ENCODE measurements at regions not wholly inside any gene's neighbourhood (a gene's known extent, or its start where the extent isn't known, plus 50 kb on each side); places are given as distances from the start of the nearest gene placed in this dataset.

DNA sequence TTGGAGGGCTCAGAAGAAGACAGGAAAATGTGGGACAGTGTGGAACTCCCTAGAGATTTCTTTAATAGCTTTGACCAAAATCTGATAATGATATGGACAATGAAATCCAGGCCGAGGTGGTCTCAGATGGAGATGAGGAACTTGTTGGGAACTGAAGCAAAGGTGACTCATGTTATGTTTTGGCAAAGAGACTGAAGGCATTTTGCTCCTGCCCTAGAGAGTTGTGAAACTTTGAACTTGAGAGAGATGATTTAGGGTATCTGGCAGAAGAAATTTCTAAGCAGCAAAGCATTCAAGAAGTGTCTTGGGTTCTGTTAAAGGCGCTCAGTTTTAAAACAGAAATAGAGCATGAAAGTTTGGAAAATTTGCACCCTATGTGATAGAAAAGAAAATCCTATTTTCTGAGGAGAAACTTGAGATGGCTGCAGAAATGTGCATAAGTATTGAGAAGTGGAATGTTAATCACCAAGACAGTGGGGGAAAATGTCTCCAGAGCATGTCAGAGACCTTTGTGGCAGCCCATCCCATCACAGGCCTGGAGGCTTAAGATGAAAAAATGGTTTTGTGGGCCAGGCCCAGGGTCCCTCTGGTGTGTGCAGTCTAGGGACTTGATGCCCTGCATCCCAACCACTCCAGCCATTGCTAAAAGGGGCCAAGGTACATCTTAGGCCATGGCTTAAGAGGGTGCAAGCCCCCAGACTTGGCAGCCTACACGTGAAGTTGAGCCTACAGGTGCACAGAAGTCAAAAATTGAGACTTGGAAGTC, 463.7 kb upstream of the TLE4 start:
- no peaks in the 10 kb centered on the region for H4K20me1 ChIP-seq
- TF ChIP-seq Cebpa-rat (IDR thresholded peaks at IDR 0.05) = no peak
- H3K4me2 ChIP-seq = no peak overlapping the region
- peaks cover 18% of the 10 kb centered on the region for H3K9me3 ChIP-seq
- no peaks in the 10 kb centered on the region for H3K27me3 ChIP-seq
- no peak overlapping the region for H3K27ac ChIP-seq
- no peaks in the 10 kb centered on the region for H3K36me3 ChIP-seq
- no peak overlapping the region for H3K4me3 ChIP-seq
- H3K4me1 ChIP-seq = no peaks in the 10 kb centered on the region
- no peak overlapping the region for H3K9ac ChIP-seq

DNA sequence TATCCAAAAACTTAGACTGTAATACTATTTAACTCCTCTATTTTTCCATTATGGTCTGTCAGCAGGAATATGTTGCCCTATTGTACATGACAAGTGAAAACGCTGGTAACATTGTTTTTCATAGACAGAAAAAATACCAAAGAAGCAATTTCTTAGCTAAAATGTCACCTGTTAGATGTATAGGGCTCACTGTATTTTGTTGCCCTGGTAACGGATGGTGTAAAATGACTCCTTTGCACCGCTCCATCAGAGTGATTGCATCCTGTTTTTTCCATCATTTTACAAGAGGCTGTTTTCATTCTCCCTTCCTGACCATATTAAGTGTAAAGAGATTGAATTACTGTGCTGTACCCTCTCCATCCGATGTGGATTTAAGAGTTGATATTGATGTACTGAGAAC, 460.1 kb upstream of the TLE4 start:
- Histone ChIP-seq H3K9me3 (peaks cover 18% of the 10 kb centered on the region), H3K4me3 (no peak overlapping the region), H3K27ac (no peak overlapping the region), H3K27me3 (no peaks in the 10 kb centered on the region), H3K4me1 (no peaks in the 10 kb centered on the region), H4K20me1 (no peaks in the 10 kb centered on the region), H3K9ac (no peak overlapping the region), H3K4me2 (no peak overlapping the region), H3K36me3 (no peaks in the 10 kb centered on the region)
- no peak for TF ChIP-seq Cebpa-rat (IDR thresholded peaks at IDR 0.05)

DNA sequence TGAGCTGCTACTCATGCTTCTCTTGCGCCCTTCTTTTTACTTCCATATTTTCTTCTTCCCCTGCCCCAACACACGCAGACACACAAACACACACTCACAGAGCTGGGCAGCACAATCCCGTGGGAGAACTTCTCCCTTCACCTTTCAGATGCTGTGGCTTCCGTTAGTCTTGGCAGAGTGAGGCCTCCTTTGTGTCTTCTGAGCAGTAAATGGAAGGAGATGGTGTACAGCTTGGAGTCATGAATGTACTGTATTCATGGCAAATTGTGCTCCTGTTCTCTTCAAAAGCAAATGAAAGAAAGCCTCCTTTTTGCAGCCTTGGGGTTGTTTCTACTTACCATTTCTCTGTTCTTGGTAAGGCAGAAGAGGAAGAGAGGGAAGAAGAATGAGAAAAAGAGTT, 456.6 kb upstream of the TLE4 start:
- Histone ChIP-seq H3K36me3 (no peaks in the 10 kb centered on the region), H3K27ac (no peak overlapping the region), H3K27me3 (no peaks in the 10 kb centered on the region), H3K9ac (no peak overlapping the region), H4K20me1 (no peaks in the 10 kb centered on the region), H3K4me1 (no peaks in the 10 kb centered on the region), H3K4me2 (no peak overlapping the region), H3K9me3 (no peaks in the 10 kb centered on the region), H3K4me3 (no peak overlapping the region)
- no peak for TF ChIP-seq Cebpa-rat (IDR thresholded peaks at IDR 0.05)

DNA sequence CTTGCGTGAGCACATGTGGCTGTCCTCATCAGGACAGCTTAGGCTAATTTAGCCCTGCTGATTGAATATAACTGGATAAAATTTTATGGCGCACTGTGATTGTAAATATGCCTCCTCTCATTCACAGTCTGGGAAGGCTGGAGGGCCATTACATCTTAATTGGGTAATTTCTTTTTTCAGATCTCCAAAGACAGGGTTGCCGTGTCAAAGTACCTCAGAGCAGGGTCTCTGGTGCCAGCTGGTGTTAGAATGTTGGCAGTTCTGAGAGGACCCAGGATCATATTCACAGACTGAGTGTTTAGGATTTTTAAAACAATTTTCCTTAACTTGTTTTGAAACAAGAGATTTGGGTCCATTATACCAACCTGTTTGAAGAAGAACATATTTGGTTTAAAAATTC, 455.7 kb upstream of the TLE4 start:
- Histone ChIP-seq H3K9me3 (no peaks in the 10 kb centered on the region), H3K27me3 (no peaks in the 10 kb centered on the region), H3K36me3 (no peaks in the 10 kb centered on the region), H3K4me1 (no peaks in the 10 kb centered on the region), H3K4me2 (no peak overlapping the region), H3K9ac (no peak overlapping the region), H4K20me1 (no peaks in the 10 kb centered on the region), H3K4me3 (no peak overlapping the region), H3K27ac (no peak overlapping the region)
- TF ChIP-seq Cebpa-rat (IDR thresholded peaks at IDR 0.05) = no peak

DNA sequence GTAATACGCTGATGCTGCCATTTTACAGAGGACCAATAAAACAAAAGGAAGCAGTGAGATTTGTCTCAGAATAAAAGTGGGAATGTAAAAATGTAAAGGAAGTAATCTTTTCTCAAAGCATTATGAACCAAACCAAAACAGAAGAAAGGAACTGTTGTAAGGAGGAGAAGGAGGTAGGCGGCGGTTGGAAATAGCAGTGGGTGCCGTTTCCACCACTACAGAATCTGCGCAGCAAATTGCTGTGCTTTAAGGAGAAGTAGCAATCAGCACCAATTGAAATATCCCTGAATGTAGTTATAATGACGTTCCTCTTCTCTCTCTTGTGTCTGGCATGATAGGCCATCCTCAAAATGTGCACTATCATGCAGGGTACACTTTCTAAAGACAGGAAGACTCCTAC, 455.1 kb upstream of the TLE4 start:
- Histone ChIP-seq H3K9ac (no peak overlapping the region), H3K36me3 (no peaks in the 10 kb centered on the region), H3K27me3 (no peaks in the 10 kb centered on the region), H3K4me2 (no peak overlapping the region), H3K9me3 (no peaks in the 10 kb centered on the region), H4K20me1 (no peaks in the 10 kb centered on the region), H3K4me1 (no peaks in the 10 kb centered on the region), H3K4me3 (no peak overlapping the region), H3K27ac (no peak overlapping the region)
- no peak for TF ChIP-seq Cebpa-rat (IDR thresholded peaks at IDR 0.05)

DNA sequence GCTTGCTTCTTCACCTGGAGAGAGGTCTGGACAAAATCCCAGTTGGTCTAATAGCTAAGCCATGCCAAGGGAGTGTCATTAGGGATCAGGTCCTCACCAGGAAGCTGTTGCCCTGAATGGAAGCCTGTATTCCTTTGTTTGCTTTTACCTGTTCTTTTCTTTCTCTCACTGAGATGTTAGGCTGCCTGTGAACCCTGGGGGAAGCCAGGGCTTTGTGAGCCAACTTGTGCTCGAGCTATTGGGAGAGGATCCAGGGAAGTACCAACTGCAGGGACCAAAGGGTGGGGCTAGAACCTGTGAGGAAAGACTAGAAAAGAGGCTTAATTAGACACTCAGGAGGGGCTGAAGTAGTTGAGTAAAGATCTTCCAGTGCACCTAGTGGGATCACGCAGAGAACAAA, 451.2 kb upstream of the TLE4 start:
- Histone ChIP-seq H4K20me1 (no peaks in the 10 kb centered on the region), H3K9me3 (no peaks in the 10 kb centered on the region), H3K4me3 (no peak overlapping the region), H3K4me2 (no peak overlapping the region), H3K27me3 (no peaks in the 10 kb centered on the region), H3K9ac (no peak overlapping the region), H3K36me3 (no peaks in the 10 kb centered on the region), H3K27ac (no peak overlapping the region), H3K4me1 (no peaks in the 10 kb centered on the region)
- no peak for TF ChIP-seq Cebpa-rat (IDR thresholded peaks at IDR 0.05)

DNA sequence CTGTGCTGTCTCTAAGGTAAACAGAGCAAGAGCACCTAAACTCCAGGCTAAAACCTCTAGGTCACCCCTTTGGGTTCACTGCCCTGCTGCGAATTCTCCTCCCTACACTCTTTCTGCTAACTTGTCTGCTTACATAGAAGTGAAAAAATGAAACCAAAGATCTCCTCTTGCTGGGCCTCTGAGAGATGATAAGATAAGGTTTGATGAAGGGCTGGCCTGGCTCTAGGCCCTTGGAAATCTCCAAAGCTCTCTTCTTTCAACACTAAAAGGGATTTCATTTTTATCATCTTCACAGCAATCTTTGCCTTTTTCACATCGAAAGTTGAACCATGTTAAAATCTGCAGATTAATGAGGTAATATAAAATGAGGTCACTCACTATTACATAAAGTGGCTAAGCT, 450.8 kb upstream of the TLE4 start:
- Histone ChIP-seq H3K27ac (no peak overlapping the region), H3K4me2 (no peak overlapping the region), H3K4me3 (no peak overlapping the region), H4K20me1 (no peaks in the 10 kb centered on the region), H3K9ac (no peak overlapping the region), H3K9me3 (no peaks in the 10 kb centered on the region), H3K36me3 (no peaks in the 10 kb centered on the region), H3K4me1 (no peaks in the 10 kb centered on the region), H3K27me3 (no peaks in the 10 kb centered on the region)
- no peak for TF ChIP-seq Cebpa-rat (IDR thresholded peaks at IDR 0.05)

DNA sequence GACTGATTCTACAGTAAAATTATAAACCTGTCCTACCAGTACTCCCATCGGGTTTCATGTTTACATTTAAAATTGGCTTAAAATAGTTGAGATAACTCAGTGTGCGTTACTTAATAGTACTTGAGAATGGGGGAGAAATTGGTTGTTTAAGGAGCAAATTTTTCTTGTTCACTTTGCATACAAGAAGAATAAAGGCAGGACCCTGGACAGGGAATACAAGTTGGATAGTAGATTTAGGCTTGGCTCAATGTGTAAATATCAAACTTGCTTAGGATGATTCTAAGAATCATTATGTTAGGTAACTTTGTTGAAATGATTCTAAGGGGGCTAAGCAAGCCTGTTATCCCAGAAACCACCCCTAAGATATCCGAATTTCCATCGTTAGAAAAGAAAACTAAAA, 448.4 kb upstream of the TLE4 start:
- Histone ChIP-seq H3K4me1 (no peaks in the 10 kb centered on the region), H3K4me2 (no peak overlapping the region), H3K4me3 (no peak overlapping the region), H3K27me3 (no peaks in the 10 kb centered on the region), H4K20me1 (no peaks in the 10 kb centered on the region), H3K27ac (no peak overlapping the region), H3K36me3 (no peaks in the 10 kb centered on the region), H3K9me3 (no peaks in the 10 kb centered on the region), H3K9ac (no peak overlapping the region)
- no peak for TF ChIP-seq Cebpa-rat (IDR thresholded peaks at IDR 0.05)

DNA sequence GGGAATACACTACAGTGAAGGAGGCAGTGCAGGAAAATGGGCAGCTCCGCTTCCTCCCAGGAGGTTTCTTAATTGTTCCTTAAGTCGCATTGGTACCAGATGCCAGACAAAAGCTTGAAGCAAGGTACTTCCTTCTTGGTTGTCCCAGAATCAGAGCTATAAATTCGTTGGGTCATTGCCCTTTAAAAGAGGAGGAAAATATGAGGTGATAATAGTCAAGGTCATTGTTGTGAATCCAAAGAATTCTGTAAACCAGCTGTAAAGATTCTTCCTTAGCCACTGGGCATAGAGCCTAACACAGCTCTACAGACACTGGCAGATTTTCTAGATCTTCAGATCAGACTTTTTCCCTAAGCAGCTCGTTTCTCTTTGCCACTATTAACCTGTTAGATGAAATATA, 444.1 kb upstream of the TLE4 start:
- Histone ChIP-seq H3K9me3 (no peaks in the 10 kb centered on the region), H3K4me1 (no peaks in the 10 kb centered on the region), H3K4me3 (no peak overlapping the region), H3K4me2 (no peak overlapping the region), H4K20me1 (no peaks in the 10 kb centered on the region), H3K27me3 (no peaks in the 10 kb centered on the region), H3K27ac (no peak overlapping the region), H3K36me3 (no peaks in the 10 kb centered on the region), H3K9ac (no peak overlapping the region)
- TF ChIP-seq Cebpa-rat (IDR thresholded peaks at IDR 0.05) = no peak

DNA sequence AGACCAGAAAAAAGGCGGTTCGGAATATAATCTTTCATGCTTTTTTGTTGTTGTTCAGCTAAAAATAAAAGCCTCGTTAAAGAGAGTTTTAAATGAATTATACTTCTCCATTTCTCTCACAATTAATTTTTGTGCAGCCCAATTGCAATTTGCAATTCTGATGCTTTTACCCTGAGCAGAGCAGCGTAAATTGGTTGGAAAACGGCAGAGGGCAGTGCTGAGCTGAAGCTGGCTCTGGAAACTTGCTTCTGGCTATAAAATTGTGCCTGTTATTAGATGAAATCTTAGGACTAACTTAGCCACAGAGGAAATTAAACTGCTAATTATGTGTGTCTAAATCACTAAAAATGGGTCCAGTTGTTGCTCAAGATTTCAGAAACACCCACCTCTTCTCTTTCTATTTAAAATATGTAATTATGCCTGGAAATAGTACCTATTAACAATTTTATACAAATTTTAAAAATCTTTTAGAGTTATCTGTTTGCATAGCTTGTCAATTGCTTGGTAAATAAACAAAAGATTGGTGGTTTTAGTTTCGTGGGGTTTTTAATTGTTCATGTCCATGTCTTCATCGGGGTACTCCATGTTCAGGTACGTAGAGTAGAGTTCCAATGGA, 441.8 kb upstream of the TLE4 start:
- Histone ChIP-seq H3K4me1 (no peaks in the 10 kb centered on the region), H3K9me3 (no peaks in the 10 kb centered on the region), H3K9ac (no peak overlapping the region), H3K27ac (no peak overlapping the region), H3K4me2 (no peak overlapping the region), H3K27me3 (no peaks in the 10 kb centered on the region), H4K20me1 (no peaks in the 10 kb centered on the region), H3K36me3 (no peaks in the 10 kb centered on the region), H3K4me3 (no peak overlapping the region)
- TF ChIP-seq Cebpa-rat (IDR thresholded peaks at IDR 0.05) = no peak

Measured in BLaER1 (cell line).